ENCODE measurements at regions not wholly inside any gene's neighbourhood (a gene's known extent, or its start where the extent isn't known, plus 50 kb on each side); places are given as distances from the start of the nearest gene placed in this dataset.
"Not testable (repeated sequence)": the region's sequence is repeated elsewhere in the genome, so short reads cannot be mapped to it uniquely, and the experiment has no call there.

DNA sequence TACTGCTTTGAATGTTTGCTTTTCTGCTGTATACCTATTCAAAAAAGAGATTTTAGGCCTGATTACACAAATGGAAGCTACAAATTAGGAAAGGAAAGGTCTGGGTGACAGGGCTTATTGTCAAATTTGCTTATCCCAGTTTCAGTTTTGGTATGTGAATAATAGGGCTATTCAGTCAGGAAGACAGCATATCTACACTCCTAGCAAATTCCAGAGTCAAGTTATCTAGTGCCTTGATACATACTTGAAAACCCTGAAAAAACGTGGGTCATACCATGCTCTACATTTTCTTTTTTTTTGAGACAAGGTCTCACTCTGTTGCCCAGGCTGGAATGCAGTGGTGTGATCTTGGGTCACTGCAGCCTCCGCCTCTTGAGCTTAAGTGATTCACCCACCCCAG, 59.2 kb upstream of the CCDC180 start:
- not testable (repeated sequence) for DNase-seq

DNA sequence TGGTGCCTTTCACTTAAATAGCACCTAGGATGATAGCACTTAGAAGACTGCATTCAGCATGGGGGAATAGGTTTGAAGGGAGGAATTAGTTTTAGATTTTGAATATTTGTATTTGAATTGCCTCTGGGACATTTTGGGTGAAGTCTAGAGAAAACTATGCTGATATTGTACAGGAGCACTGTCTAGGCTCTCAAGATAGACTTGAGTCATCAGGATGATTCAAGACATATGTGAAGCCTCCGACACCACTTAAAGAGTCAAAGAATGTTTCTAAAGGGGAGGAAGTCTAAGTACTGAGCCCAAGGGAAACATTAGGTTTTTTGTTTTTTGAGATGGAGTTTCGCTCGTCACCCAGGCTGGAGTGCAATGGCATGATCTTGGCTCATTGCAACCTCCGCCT, 63.9 kb upstream of the CCDC180 start:
- DNase-seq: no peak

DNA sequence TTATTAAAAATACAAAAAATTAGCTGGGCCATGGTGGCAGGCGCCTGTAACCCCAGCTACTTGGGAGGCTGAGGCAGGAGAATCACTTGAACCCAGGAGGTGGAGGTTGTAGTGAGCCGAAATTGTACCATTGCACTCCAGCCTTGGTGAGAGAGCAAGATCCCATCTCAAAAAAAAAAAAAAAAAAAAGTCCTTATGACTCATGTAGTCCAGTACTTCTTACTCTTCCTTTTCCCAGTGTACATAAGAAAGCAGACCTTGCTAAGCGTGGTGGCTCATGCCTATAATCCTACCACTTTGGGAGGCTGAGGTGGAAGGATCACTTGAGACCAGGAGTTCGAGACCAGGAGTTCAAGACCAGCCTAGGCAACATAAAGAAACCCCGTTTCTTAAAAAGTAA, 66.0 kb upstream of the CCDC180 start:
- not testable (repeated sequence) for DNase-seq

DNA sequence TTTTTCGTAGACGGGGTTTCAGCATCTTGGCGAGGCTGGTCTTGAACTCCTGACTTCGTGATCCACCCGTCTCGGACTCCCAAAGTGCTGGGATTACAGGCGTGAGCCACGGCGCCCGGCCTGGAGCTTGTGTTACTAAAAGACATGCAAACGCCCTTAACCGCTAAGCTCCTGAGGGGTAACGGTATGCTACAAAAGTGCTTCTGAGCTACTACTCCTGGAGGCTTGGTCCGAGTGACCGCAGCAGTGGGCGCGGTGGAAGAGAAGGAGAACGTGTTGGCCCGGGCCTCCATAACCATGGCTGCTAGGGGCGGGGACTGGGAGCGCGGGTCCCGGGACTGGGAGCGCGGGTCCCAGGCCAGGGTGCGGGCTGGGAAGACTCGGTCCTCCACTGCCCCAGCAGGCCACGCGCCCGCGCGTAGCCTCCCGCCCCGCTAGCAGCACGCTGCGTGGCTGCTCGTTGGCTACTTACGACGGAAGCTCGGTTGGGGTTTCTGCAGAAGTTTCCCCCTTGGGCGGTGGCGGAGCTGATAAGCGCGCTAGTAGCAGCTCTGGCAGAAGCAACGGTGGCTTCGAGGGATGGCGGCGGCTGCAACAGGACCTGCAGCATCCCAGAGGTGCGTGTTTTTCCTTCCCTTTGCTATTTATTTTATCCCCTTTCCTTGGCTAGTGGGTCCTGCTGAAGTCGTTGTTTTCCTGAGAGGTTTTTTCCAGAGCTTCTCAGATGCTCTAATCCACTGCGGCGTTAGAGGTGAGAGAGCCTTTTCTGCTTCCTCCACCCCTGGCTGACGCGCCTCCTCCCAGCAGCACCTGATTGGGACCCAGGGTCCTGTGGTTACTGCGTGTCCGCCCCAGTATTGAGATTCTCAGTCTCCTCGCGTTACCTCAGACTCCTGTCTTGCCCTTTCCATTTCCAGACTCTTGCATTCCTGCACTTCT, 69.2 kb upstream of the CCDC180 start:
- peak; percentile 94 for DNase-seq

DNA sequence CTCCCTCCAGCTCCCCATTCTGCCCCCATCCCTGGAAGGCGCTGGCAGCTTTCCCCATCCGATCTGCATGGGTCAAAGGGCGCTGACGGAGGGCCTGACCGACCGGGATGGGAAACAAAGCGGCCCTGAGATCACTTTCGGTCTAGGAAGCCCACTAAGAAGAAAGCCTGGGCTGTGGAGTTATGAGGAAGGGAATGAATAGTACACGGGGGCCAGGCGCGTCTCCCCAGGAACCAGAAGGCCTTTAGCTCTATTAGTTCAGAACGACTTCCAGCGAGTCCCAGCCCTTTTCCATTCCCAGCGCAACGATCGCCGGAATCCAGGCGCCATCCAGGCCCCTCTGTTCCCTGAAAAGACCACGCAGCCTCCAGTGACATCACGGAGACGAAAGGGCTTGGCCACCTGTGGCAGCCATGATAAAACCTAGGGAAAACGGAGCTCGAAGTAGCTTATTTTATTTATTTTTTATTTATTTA, 70.1 kb upstream of the CCDC180 start:
- DNase-seq: no peak

DNA sequence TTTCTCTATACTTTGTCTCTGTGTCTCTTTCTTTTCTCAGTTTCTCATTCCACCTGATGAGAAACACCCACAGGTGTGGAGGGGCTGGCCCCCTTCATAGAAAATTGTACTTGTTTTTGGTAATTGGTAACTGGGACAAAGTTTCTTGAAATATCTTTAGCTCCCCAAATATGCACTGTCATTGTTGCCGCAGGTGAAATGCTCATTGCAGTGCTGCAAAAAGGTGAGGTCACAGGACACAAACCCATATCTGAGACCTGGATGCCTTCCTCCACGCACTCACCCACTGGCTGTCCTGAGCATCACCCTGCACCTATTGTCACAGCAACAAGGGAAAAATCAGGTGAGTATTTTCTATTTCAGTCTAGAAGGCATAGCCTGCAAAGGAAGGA, 74.5 kb upstream of the CCDC180 start:
- DNase-seq: not testable (repeated sequence)

DNA sequence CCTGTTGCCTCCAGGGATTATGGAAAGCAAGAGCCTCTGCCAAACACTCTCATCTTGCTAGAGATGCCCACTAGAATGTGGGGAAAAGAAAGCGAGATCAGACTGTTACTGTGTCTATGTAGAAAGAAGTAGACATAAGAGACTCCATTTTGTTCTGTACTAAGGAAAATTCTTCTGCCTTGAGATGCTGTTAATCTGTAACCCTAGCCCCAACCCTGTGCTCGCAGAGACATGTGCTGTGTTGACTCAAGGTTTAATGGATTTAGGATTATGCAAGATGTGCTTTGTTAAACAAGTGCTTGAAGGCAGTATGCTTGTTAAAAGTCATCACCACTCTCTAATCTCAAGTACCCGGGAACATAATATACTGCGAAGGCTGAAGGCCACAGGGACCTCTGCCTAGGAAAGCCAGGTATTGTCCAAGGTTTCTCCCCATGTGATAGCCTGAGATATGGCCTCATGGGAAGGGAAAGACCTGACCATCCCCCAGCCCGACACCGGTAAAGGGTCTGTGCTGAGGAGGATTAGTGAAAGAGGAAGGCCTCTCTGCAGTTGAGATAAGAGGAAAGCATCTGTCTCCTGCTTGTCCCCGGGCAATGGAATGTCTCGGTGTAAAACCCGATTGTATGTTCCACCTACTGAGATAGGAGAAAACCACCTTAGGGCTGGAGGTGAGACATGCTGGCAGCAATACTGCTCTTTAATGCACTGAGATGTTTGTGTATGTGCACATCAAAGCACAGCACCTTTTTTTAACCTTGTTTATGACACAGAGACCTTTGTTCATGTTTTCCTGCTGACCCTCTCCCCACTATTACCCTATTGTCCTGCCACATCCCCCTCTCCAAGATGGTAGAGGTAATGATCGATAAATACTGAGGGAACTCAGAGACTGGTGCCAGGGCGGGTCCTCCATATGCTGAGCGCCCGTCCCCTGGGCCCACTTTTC, 75.1 kb upstream of the CCDC180 start:
- not testable (repeated sequence) for DNase-seq

DNA sequence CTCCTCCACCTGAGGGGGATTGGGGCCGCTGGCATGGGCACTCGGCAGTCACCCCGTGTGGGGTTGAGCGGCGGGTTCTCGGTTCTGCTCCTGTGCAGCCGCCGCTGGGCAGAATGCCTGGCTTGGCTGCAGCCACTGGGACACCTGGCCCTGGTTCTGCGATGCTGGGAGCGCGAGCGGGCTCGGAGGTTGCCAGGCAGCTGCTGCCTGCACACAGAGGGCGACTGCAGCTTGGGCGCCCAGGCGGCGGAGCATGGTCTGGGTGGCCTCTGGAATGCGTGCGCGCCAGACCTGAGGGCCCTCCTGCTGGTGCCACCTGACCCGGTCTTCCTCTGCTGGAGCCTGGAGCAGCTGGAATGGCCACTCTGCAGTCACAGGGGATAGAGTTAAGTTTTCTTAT, 85.1 kb upstream of the CCDC180 start:
- not testable (repeated sequence) for DNase-seq

DNA sequence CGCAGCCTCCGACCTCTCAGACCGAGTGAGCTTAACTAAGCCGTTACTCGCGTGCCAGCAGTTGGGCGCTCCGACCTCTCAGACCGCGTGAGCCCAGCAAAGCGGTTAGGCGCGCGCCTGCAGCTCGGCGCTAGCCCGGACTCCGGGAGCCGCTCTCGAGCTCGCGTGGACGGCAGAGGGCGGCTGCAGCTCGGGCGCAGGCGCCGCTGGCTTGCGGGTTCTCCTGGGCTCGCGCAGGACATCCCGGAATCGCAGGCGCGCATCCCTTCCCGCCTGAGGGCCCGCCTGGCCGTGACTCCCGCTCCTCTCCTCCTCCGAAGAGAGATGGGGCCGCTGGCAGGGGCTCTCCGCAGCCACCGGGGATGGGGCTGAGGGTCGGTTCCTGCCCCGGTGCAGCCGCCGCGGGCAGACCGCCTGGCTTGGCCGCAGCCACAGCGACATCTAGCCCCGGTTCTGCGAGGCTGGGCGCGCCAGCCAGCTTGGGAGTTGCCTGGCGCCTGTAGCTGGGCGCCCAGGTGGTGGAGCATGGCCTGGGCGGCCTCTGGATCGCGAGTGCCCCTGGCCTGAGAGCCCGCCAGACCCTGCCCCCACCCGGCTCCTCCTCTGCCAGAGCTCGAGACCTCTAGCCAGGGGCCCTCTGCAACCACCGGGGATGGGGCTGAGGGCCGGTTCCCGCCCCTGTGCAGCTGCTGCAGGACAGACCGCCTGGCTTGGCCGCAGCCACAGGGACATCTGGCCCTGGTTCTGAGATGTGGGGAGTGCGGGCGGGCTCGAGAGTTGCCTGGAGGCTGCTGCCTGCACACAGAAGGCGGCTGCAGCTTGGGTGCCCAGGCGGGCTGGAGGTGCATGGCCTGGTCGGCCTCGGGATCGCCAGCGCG, 85.7 kb upstream of the CCDC180 start:
- peak; percentile 69 for DNase-seq

DNA sequence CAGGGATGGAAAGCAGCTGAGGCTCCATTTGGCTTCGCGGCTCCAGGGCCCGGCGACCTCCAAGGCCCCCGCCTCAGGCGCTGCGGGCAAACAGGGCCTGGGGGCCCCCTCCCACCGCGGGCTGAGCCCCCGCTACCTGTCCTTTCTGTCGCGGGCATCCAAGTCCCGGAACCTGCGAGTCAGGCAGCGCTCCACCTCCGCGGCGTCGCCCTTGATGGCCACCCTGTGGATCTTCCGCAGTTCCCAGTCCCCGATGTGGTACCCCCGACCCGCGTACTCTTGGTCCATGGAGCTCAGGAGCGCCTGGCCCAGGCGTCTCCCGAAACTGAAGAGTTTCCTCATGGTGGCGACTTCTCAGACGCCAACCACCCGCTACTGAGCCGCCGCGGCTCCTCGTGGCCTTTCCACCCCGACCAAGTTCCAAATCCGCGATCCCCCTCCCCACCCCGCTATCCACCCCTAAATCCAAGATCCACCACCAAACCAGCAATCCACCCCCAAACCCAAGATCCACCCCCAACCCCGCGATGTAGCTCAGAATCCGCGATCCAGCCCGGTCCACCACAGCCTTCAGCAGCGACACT, 86.5 kb upstream of the CCDC180 start:
- DNase-seq: no peak

DNA sequence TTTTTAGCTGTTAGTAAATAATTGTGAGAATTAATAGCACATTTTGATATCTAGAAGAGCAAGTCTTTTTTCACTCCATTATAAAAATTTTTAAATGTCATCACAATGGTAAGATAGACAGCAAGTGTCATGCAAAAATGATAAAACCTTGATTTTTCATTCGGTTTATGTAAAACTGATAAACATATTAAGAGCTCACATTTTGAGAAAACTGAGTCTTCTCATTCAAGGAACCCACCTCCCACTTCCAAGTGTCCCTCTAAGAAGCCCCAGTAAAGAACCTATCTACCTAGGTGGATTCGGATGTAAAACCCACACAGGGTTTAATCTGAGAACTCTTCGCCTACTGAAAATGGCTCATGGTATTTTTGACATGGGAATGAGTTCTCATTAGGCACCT, 87.1 kb upstream of the CCDC180 start:
- DNase-seq: not testable (repeated sequence)

DNA sequence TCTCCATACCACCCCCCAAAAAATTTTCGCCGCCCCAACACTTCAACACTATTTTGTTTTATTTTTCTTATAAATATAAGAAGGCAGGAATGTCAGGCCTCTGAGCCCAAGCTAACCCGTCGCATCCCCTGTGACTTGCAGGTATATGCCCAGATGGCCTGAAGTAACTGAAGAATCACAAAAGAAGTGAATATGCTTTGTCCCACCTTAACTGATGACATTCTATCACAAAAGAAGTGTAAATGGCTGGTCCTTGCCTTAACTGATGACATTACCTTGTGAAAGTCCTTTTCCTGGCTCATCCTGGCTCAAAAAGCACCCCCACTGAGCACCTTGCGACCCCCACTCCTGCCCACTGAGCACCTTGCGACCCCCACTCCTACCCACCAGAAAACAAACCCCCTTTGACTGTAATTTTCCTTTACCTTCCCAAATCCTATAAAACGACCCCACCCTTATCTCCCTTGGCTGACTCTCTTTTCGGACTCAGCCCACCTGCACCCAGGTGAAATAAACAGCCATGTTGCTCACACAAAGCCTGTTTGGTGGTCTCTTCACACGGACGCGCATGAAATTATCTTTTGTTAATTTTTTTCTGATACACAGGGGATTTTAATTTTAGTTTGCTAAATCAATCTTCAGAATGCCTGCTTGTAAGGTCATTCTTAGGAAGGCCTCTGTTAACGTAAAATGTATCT, 87.9 kb upstream of the CCDC180 start:
- DNase-seq: not testable (repeated sequence)

DNA sequence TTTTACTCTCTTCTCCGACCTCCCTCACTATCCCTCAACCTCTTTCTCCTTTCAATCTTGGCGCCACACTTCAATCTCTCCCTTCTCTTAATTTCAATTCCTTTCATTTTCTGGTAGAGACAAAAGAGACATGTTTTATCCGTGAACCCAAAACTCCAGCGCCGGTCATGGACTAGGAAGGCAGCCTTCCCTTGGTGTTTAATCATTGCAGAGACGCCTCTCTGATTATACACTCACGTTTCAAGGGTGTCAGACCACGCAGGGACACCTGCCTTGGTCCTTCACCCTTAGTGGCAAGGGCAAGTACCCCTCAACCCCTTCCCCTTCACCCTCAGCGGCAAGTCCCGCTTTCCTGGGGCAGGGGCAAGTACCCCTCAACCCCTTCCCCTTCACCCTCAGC, 92.3 kb upstream of the CCDC180 start:
- DNase-seq: not testable (repeated sequence)

DNA sequence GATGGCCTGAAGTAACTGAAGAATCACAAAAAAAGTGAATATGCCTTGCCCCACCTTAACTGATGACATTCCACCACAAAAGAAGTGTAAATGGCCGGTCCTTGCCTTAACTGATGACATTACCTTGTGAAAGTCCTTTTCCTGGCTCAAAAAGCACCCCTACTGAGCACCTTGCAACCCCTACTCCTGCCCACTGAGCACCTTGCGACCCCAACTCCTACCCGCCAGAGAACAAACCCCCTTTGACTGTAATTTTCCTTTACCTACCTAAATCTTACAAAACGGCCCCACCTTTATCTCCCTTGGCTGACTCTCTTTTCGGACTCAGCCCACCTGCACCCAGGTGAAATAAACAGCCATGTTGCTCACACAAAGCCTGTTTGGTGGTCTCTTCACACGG, 92.9 kb upstream of the CCDC180 start:
- DNase-seq: not testable (repeated sequence)

DNA sequence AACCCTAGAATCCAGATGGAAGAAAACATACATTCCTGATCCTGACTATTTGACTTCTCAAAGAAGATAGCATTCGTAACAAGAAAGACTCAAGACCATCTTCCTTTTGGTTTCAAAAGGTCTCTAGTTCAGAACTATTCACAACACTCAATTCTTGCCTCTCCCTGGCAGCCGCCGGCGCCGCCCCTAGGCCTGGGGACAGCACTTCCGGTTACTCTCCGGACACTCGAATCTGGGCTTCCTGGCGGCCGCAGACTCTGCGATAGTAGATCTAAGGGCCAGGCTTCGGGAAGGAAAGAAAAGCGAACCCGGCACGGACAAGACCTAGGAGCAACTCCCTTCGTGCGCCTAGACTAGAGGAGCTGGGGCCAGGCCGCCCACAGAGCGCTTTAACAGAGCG, 107.8 kb upstream of the CCDC180 start:
- DNase-seq: not testable (repeated sequence)

DNA sequence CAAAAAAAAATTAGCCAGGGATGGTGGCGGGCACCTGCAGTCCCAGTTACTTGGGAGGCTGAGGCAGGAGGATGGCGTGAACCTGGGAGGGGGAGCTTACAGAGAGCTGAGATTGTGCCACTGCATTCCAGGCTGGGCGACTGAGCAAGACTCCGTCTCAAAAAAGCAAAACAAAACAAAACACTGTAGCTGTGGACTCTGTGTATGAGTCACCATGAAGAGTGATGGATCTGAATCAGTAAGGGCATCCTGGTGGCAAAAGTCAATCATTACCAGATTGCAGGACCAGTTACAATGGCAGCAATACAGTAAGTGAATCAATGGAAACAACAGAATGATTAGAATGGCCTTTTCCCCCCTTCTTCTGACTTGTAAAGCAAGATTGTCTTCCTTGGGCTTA, 113.7 kb upstream of the CCDC180 start:
- not testable (repeated sequence) for DNase-seq

DNA sequence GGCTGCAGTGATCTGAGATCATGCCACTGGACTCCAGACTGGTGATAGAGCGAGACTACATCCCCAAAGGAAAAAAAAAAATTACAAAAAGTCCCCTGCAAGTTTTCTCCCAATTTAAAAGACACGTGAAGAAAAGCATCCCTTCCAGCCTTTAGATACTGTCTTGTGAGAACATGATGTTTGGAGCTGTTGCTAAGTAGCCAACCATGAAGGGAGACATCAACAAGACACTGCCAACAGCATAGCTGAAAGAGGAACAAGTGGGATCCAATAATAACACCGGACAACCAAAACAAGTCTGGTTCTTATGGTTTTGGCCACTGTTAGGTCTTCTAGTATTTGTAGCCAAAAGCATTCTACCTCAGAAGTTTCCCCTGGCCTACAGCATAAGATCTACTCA, 118.9 kb upstream of the CCDC180 start:
- no peak for DNase-seq

DNA sequence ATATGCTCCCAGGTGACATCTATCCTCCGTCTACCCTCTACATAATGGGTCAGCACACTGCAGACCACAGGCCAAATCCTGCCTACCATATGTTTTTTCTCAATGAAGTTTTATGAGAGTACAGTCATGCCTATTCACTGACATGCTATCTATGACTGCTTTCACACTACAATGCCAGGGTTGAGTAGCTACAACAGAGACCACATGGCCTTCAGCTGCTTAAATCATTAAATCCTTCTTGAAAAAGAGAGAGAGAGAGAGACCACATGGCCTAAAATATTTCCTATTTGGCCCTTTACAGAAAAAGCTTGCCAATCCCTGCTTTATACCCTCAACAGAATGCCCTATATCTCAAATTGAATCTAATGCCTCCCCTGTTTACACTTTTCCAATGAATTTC, 119.8 kb upstream of the CCDC180 start:
- not testable (repeated sequence) for DNase-seq

DNA sequence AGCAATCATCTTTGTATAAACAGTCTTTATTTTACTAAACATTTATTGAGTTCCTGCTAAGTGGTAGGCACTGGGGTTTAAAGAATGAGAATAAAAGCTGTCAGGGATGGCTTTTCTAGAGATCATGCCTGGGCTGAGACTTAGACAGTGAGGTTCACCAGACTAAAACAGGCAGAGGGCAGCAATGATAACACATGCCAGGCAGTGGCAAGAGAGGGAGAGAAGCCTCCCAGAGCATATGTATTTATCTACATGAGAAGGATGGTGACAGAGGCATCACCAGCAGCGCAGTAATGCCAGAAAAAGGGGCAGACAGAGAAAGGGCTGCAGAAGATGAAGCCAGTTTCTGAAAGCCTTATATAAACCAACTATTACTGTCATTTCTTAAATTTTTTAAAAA, 121.0 kb upstream of the CCDC180 start:
- no peak for DNase-seq

DNA sequence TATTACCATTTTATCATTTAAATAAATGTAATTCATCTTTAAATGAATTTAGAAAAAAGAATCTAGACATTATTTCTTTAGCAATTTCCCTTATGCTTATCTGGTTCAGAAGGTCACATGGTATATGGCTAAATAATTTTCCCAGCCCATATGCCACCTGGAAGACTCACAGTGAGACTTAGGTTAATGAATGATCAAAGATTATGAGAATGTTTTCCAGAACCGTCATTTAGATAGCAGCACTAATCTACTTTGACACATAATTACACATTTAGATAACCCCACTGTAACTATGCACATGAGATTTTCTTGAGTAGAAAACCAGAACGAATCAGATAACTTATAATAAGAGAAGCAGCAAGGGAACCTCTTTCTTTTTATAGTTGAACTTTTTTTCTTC, 124.9 kb upstream of the CCDC180 start:
- DNase-seq: not testable (repeated sequence)

DNA sequence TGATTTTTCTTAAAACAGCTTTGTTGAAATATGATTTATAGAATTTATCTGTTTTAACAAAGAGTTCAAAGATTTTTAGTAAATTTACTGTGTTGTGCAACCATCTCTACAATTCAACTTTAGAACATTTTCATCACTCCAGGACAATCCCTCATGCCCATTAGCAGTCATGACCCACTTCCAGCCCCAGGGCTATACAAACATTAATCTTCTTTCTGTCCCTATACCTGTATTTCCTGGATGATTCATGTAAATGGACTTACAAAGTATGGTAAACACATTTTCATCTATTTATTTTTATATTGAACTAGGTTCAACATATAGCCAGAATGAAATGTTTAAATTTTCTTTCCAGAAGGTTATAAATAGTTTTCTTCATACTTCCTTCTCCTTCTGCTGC, 127.8 kb upstream of the CCDC180 start:
- no peak for DNase-seq

All from hematopoietic multipotent progenitor cell treated with erythropoietin and hydrocortisone succinate and interleukin-3 and kit ligand, for 6 days (in vitro differentiated cells).